Suprapubic skin (tissue), 4 donors: ENCODE measurements at regions not wholly inside any gene's neighbourhood (a gene's known extent, or its start where the extent isn't known, plus 50 kb on each side); places are given as distances from the start of the nearest gene placed in this dataset.

Experiments
- CTCF ChIP-seq, 2 donors: fragments of 200-600 bp in 1 of 2; fragments of 450-650 bp in 1 of 2; sonication (generic) in 1 of 2; IDR thresholded peaks; one replicate each; pipeline ENCODE4 v1.5.1; 2016 to 2019; ENCODE audit warnings: antibody characterized with exemption in 2 of 2, mild to moderate bottlenecking in 1 of 2, moderate library complexity in 1 of 2
- POLR2A ChIP-seq, 2 donors: fragments of 450-650 bp; IDR thresholded peaks; one replicate each; pipeline ENCODE4 v1.6.1; 2017; ENCODE audit warnings: antibody characterized with exemption in 2 of 2, mild to moderate bottlenecking in 2 of 2, moderate library complexity in 2 of 2
- POLR2AphosphoS5 ChIP-seq, 3 donors: sonication (generic); formaldehyde crosslinking; IDR thresholded peaks; one replicate each; pipeline ENCODE4 v1.6.1; 2017; ENCODE audit warnings: antibody characterized with exemption in 3 of 3

GRCh38 chr22:49330421-49331222 lies 497.1 kb downstream of the BRD1 start:
- no peak for TF ChIP-seq CTCF (IDR thresholded peaks at IDR 0.05)
- TF ChIP-seq POLR2A (IDR thresholded peaks at IDR 0.05) = no peak
- no peak for TF ChIP-seq POLR2AphosphoS5 (IDR thresholded peaks at IDR 0.05)
